Transverse colon (tissue), 4 donors: ENCODE measurements at regions not wholly inside any gene's neighbourhood (a gene's known extent, or its start where the extent isn't known, plus 50 kb on each side); places are given as distances from the start of the nearest gene placed in this dataset.

Source experiments
- EP300 ChIP-seq: sonication (generic); formaldehyde crosslinking; IDR thresholded peaks from one replicate; pipeline ENCODE4 v1.6.1; 2017; ENCODE audit warnings: antibody characterized with exemption, low read depth
- POLR2A ChIP-seq: fragments of 450-650 bp; IDR thresholded peaks from one replicate; pipeline ENCODE4 v1.6.1; 2016; ENCODE audit warnings: antibody characterized with exemption, mild to moderate bottlenecking, moderate library complexity
- POLR2AphosphoS5 ChIP-seq, 3 donors: sonication (generic); formaldehyde crosslinking; IDR thresholded peaks; one replicate each; pipeline ENCODE4 v1.6.1; 2016; ENCODE audit warnings: antibody characterized with exemption in 3 of 3
- TF ChIP-seq, protein P1 (sequence below), 5 experiments: fragments of 200-600 bp in 3 of 5; fragments of 450-650 bp in 2 of 5; sonication (generic) in 3 of 5; IDR thresholded peaks; 1 replicate in 2 of 5; 2 replicates in 3 of 5; pipeline ENCODE4 v1.5.1; 2016 to 2017; ENCODE audit warnings: antibody characterized with exemption in 5 of 5, inconsistent platforms in 3 of 5, mild to moderate bottlenecking in 2 of 5, moderate library complexity in 1 of 5

- TF ChIP-seq, protein P1, sequence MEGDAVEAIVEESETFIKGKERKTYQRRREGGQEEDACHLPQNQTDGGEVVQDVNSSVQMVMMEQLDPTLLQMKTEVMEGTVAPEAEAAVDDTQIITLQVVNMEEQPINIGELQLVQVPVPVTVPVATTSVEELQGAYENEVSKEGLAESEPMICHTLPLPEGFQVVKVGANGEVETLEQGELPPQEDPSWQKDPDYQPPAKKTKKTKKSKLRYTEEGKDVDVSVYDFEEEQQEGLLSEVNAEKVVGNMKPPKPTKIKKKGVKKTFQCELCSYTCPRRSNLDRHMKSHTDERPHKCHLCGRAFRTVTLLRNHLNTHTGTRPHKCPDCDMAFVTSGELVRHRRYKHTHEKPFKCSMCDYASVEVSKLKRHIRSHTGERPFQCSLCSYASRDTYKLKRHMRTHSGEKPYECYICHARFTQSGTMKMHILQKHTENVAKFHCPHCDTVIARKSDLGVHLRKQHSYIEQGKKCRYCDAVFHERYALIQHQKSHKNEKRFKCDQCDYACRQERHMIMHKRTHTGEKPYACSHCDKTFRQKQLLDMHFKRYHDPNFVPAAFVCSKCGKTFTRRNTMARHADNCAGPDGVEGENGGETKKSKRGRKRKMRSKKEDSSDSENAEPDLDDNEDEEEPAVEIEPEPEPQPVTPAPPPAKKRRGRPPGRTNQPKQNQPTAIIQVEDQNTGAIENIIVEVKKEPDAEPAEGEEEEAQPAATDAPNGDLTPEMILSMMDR (IDR thresholded peaks at IDR 0.05), result no peak
- no peak for TF ChIP-seq EP300
- TF ChIP-seq POLR2A, result no peak
- TF ChIP-seq POLR2AphosphoS5 (IDR thresholded peaks at IDR 0.05), result no peak
Measured at GRCh38 chr2:16394072-16394985, 271.3 kb downstream of the CYRIA start.
